D721Med (cell line): ENCODE measurements at regions not wholly inside any gene's neighbourhood (a gene's known extent, or its start where the extent isn't known, plus 50 kb on each side); places are given as distances from the start of the nearest gene placed in this dataset.

Experiments
- DNase-seq: peaks from one replicate; pipeline ENCODE4 v3.0.0; 2011; ENCODE audit warnings: low spot score; ENCODE audit not compliant: insufficient read length
- FAIRE-seq: peaks from 2 replicates; lab custom pipeline; 2011; peaks lifted over from hg19 to GRCh38; lab: Jason Lieb, UNC
- TF ChIP-seq, protein P1 (sequence below): IDR thresholded peaks from 2 replicates; pipeline ENCODE4 v1.5.1; 2012; ENCODE audit warnings: mild to moderate bottlenecking, control low read depth; ENCODE audit not compliant: insufficient read depth; ENCODE audit errors: missing control alignments

- TF ChIP-seq, protein P1, sequence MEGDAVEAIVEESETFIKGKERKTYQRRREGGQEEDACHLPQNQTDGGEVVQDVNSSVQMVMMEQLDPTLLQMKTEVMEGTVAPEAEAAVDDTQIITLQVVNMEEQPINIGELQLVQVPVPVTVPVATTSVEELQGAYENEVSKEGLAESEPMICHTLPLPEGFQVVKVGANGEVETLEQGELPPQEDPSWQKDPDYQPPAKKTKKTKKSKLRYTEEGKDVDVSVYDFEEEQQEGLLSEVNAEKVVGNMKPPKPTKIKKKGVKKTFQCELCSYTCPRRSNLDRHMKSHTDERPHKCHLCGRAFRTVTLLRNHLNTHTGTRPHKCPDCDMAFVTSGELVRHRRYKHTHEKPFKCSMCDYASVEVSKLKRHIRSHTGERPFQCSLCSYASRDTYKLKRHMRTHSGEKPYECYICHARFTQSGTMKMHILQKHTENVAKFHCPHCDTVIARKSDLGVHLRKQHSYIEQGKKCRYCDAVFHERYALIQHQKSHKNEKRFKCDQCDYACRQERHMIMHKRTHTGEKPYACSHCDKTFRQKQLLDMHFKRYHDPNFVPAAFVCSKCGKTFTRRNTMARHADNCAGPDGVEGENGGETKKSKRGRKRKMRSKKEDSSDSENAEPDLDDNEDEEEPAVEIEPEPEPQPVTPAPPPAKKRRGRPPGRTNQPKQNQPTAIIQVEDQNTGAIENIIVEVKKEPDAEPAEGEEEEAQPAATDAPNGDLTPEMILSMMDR, result no peak
- DNase-seq (no peak), FAIRE-seq (no peak)
Measured at GRCh38 chr9:13629067-13629466, 349.6 kb upstream of the MPDZ start.

DNA sequence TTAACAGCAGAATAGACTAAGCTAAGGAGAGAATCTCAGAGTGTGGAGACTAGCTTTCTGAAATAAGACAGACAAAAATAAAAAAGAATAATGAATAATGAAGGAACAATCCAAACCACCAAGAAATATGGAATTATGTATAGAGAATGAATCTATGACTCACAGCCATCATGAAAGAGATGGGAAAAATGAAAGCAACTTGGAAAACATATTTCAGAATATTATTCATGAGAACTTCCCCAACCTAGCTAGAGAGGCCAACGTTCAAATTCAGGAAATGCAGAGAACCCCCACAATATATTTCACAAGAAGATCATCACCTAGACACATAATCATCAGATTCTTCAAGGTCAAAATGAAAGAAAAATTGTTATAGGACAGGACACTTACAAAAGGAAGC is 349.0 kb upstream of the MPDZ start:
- FAIRE-seq, result no peak
- TF ChIP-seq, protein P1, result no peak

DNA sequence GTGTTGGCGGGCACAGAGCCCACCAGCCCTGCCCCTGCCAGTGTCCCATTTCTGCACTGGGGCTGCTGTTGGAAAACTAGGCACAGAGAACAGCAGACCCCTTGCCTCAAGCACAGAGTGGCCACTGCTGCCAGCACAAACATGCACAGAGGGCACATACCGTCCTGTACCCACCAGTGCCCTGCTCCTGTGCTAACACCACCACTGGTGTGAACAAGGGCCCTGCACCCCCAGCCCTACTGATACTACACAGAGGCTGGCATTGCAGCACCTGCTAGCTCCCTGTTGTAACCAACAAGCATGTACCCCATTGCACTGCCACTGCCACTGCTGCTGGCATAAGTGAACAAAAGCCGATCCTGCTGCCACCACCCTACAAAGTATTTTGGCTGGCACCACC is 348.0 kb upstream of the MPDZ start:
- TF ChIP-seq, protein P1, result no peak
- no peak for DNase-seq
- no peak for FAIRE-seq

More for the DNA sequence above, 349.0 kb upstream of the MPDZ start:
- no peak for DNase-seq

DNA sequence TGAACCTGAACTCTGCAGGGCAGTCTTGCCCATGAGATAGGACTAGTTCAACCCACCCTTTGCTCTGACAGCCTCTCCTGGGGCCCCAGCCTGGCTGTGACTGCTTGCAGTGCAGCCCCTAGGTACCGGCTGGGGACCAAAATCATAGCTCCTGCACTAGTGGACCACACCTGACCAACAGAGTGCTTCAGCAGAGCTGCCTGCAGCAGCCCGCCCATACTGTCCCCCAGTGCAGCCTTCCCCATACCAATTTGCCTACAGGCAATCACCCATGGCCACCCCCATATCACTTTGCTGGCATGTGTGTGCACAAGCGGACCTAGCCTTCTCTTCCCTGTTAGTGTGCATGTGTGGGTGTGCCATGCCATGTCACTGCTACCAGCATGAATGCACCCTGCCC is 347.6 kb upstream of the MPDZ start:
- TF ChIP-seq, protein P1, result no peak
- FAIRE-seq, result no peak

GRCh38 chr9:13626601-13627000 is 347.1 kb upstream of the MPDZ start:
- no peak for FAIRE-seq

More for the DNA sequence above, 347.6 kb upstream of the MPDZ start:
- DNase-seq, result no peak

GRCh38 chr9:13621872-13622564 is 342.5 kb upstream of the MPDZ start:
- FAIRE-seq (no peak), DNase-seq (no peak)
- TF ChIP-seq, protein P1, result no peak

More at GRCh38 chr9:13626601-13627000, 347.1 kb upstream of the MPDZ start:
- DNase-seq, result no peak
- TF ChIP-seq, protein P1, result no peak

DNA sequence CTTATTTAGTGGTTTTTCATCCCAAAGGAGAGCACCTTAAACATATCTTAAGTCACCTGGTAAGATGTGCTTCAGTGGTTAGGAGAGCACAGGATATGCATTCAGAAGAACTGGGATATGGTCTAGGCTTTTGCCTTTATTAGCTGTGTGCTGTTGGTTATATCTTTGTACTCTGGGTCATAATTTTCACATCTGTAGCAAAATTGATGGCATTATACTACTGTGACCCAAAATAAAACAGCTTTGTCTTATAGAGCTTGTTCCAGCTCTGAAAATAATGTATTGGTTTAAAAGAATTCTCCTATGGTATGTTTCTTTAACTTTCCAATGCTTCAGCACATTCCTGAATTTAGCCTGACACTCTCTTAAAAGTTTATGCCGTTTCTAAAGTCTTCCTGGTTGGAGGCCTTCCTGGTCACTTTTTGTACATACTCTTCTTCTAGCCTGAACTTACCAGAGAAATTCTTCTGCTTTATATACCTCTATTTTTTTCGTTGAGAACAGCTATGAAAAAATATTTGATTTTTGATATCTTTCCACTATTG is 337.1 kb upstream of the MPDZ start:
- TF ChIP-seq, protein P1, result no peak
- FAIRE-seq (no peak), DNase-seq (no peak)
